DOHH2 (cell line): ENCODE measurements at regions not wholly inside any gene's neighbourhood (a gene's known extent, or its start where the extent isn't known, plus 50 kb on each side); places are given as distances from the start of the nearest gene placed in this dataset.

Source experiments
- CTCF ChIP-seq: fragments of 200-600 bp; sonication (generic); IDR thresholded peaks from one replicate; pipeline ENCODE4 v1.5.1; 2014; ENCODE audit warnings: antibody characterized with exemption, mild to moderate bottlenecking, low read depth, low read length; ENCODE audit not compliant: poor library complexity, severe bottlenecking
- EZH2phosphoT487 ChIP-seq: fragments of 200-600 bp; sonication (generic); IDR thresholded peaks from 2 replicates; pipeline ENCODE4 v1.6.1; 2017; ENCODE audit warnings: borderline replicate concordance, mild to moderate bottlenecking, antibody characterized with exemption, low read length, moderate library complexity, mixed read lengths

GRCh38 chr7:45324683-45325237 lies 167.2 kb downstream of the RAMP3 start:
- TF ChIP-seq CTCF (no peak), EZH2phosphoT487 (no peak)
